ENCODE measurements at regions not wholly inside any gene's neighbourhood (a gene's known extent, or its start where the extent isn't known, plus 50 kb on each side); places are given as distances from the start of the nearest gene placed in this dataset.

DNA sequence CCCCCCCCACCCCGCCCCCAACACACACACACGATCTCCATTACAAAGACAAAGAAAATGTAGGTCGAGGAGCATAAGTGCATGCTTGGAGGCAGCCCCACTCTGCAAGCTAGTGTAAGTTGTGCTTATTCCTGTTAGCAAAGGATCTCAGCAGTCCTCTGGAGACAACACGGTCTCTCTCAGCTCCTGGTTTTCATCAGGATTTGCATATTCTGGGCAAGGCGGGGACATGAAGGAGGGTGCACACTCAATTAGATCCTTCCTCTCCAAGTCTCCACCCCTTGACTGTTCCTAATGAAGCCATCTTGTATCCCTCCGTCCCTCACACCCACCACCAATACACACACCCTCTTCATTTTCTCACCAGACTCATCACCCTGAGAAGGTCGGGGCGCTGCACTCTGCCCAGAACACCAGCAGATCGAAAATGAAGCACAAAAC, 63.8 kb downstream of the MRPL46 start:
- no peak for DNase-seq
- H3K27ac ChIP-seq, result no peak overlapping the region
- H3K4me3 ChIP-seq (ENCODE audit: low read depth, low read length), result no peak overlapping the region

DNA sequence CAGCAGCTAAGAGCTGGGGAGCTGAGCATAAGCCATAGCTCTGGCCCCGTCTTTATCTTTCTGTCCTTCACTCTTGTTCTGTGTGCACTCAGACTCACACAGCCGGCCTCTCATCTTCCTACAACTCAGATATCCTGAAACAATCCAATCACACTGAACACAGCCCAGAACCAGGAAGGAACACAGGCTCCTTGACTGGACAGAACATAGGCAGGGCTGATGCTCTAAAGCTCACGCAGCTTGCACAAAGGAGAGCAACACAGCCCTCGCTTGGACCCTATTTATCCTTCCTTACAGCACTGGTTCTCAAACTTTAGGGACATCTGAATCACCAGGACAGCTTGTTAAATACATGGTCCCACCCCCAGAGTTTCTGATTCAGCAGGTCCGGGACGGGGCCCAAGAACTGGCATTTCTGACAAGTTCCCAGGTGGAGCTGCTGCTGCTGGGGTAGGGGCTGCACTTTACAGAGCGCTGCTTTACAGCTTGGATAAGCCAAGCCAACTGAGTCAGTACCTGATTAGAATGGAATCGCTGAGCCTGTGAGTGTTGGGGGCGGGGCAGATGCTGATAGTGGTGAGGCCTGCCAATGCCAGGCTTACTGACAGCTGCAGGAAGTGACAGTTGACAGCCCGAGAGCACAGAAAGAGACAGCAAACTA, 65.1 kb downstream of the MRPL46 start:
- no peak overlapping the region for H3K4me3 ChIP-seq (ENCODE audit: low read depth, low read length)
- peaks cover 91% of the 10 kb centered on the region for H3K27me3 ChIP-seq (ENCODE audit: insufficient read depth, low read depth, severe bottlenecking)
- H3K27ac ChIP-seq, result no peak overlapping the region
- H3K9me3 ChIP-seq (ENCODE audit: severe bottlenecking), result no peaks in the 10 kb centered on the region
- TF ChIP-seq, protein P1, sequence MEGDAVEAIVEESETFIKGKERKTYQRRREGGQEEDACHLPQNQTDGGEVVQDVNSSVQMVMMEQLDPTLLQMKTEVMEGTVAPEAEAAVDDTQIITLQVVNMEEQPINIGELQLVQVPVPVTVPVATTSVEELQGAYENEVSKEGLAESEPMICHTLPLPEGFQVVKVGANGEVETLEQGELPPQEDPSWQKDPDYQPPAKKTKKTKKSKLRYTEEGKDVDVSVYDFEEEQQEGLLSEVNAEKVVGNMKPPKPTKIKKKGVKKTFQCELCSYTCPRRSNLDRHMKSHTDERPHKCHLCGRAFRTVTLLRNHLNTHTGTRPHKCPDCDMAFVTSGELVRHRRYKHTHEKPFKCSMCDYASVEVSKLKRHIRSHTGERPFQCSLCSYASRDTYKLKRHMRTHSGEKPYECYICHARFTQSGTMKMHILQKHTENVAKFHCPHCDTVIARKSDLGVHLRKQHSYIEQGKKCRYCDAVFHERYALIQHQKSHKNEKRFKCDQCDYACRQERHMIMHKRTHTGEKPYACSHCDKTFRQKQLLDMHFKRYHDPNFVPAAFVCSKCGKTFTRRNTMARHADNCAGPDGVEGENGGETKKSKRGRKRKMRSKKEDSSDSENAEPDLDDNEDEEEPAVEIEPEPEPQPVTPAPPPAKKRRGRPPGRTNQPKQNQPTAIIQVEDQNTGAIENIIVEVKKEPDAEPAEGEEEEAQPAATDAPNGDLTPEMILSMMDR (IDR thresholded peaks at IDR 0.05; ENCODE audit: low read depth, low read length), result no peak
- H3K36me3 ChIP-seq, result no peaks in the 10 kb centered on the region
- no peak for DNase-seq

More for the DNA sequence above, 63.8 kb downstream of the MRPL46 start:
- H3K9me3 ChIP-seq (ENCODE audit: severe bottlenecking), result no peaks in the 10 kb centered on the region
- H3K27me3 ChIP-seq (ENCODE audit: insufficient read depth, low read depth, severe bottlenecking), result peaks cover 84% of the 10 kb centered on the region
- TF ChIP-seq, protein P1 (IDR thresholded peaks at IDR 0.05; ENCODE audit: low read depth, low read length), result no peak
- no peaks in the 10 kb centered on the region for H3K36me3 ChIP-seq

DNA sequence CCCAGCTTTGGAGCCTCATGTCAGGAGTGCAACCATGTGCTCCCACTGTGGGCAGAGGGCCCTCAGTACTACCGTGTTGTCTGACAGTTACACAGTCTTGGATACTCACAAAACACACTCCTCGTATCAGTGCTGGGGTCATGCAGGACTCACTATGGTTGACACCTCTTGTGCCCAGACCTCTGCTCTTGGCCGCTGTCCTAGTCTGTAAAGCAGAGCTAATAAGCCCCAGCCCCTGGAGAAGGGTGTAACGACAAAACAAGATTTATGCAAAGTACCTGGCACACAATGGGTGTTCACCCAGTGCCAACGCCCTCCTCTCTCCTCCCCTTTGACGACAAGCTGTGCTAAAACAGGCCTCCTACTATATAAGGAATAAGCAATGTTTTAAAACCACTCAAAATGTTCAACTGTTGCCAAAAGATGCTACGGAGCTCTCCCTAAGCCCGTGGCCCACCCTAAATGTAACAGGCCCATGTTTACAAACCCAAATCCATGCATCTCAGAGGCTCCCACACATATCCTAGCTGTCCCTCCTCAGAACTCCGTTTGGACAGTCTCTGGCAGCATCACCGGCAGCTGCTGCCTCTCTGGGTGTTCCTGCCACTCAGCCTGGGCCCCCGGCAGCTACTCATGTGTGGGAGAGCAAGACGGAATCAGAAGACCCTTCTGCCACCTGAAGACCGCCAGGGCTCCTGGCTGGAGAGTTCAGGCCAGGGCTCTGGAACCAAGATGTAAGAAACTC, 65.8 kb downstream of the MRPL46 start:
- TF ChIP-seq, protein P1 (IDR thresholded peaks at IDR 0.05; ENCODE audit: low read depth, low read length), result no peak
- Histone ChIP-seq H3K27ac (no peak overlapping the region), H3K36me3 (no peaks in the 10 kb centered on the region), H3K4me3 (ENCODE audit: low read depth, low read length) (no peak overlapping the region), H3K27me3 (ENCODE audit: insufficient read depth, low read depth, severe bottlenecking) (peaks cover 92% of the 10 kb centered on the region), H3K9me3 (ENCODE audit: severe bottlenecking) (no peaks in the 10 kb centered on the region)
- no peak for DNase-seq

DNA sequence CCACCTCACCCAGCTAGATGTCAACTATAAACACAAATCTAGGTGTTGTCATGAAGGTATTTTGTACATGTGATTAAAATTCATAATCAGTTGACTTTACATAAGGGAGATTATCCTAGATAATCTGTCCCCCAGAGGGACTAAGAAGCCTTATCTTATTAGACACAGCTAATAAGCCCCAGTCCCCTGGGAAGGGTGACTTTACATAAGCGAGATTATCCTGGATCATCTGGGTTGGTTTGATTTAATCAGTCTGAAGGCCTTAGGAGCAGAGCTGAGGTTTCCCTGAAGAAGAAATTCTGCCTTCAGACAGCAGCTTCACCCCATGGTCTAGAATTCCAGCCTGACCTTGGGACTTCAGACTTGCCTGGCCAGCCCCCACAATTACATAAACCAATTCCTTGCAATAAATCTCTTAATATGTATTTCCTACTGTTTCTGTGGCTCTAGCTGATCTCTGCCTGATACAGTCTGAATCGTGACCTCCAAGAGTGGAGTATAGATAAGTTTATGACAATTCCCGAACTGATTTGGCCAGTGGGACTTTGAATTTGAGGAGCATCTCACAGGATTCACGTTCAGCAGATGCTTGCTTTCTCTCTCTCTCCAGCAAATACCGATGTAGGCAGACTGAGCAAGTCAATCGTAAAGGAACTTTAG, 66.5 kb downstream of the MRPL46 start:
- H3K36me3 ChIP-seq, result no peaks in the 10 kb centered on the region
- DNase-seq, result peak; percentile 76
- H3K27me3 ChIP-seq (ENCODE audit: insufficient read depth, low read depth, severe bottlenecking), result peaks cover 92% of the 10 kb centered on the region
- TF ChIP-seq, protein P1 (IDR thresholded peaks at IDR 0.05; ENCODE audit: low read depth, low read length), result no peak
- no peak overlapping the region for H3K4me3 ChIP-seq (ENCODE audit: low read depth, low read length)
- H3K9me3 ChIP-seq (ENCODE audit: severe bottlenecking), result no peaks in the 10 kb centered on the region
- H3K27ac ChIP-seq, result no peak overlapping the region

DNA sequence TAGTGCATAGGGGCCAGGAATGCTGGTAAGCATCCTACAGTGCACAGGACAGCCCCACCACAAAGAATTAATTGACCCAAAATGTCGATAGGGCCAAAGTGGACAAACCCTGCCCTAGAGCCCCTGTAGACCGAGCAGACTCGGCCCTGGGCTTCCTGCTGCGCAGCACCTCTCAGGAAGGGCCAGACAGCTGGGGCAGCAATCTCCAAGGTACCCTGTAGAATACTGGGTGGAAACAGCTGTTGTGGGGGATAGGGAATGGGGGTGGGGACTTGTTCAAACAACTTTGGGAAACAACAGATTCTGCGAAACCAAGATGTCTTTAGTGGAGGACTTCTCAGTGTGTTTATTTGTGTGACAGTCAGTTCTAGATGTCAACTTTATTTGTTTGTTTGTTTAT, 67.1 kb downstream of the MRPL46 start:
- no peaks in the 10 kb centered on the region for H3K36me3 ChIP-seq
- TF ChIP-seq, protein P1 (IDR thresholded peaks at IDR 0.05; ENCODE audit: low read depth, low read length), result no peak
- no peaks in the 10 kb centered on the region for H3K9me3 ChIP-seq (ENCODE audit: severe bottlenecking)
- no peak overlapping the region for H3K4me3 ChIP-seq (ENCODE audit: low read depth, low read length)
- H3K27me3 ChIP-seq (ENCODE audit: insufficient read depth, low read depth, severe bottlenecking), result peaks cover 92% of the 10 kb centered on the region
- H3K27ac ChIP-seq, result no peak overlapping the region
- DNase-seq, result peak; percentile 10
